ENCODE measurements at regions not wholly inside any gene's neighbourhood (a gene's known extent, or its start where the extent isn't known, plus 50 kb on each side); places are given as distances from the start of the nearest gene placed in this dataset.

GRCh38 chr15:45762726-45763125 lies 127.9 kb downstream of the SQOR start:
- Histone ChIP-seq H3K27me3 (no peaks in the 10 kb centered on the region), H3K9me3 (no peaks in the 10 kb centered on the region), H3K4me1 (no peaks in the 10 kb centered on the region), H3K4me3 (replicated peaks in 1 of 3) (no peak overlapping the region), H3K27ac (no peak overlapping the region), H3K36me3 (no peaks in the 10 kb centered on the region)
- TF ChIP-seq, protein P1, sequence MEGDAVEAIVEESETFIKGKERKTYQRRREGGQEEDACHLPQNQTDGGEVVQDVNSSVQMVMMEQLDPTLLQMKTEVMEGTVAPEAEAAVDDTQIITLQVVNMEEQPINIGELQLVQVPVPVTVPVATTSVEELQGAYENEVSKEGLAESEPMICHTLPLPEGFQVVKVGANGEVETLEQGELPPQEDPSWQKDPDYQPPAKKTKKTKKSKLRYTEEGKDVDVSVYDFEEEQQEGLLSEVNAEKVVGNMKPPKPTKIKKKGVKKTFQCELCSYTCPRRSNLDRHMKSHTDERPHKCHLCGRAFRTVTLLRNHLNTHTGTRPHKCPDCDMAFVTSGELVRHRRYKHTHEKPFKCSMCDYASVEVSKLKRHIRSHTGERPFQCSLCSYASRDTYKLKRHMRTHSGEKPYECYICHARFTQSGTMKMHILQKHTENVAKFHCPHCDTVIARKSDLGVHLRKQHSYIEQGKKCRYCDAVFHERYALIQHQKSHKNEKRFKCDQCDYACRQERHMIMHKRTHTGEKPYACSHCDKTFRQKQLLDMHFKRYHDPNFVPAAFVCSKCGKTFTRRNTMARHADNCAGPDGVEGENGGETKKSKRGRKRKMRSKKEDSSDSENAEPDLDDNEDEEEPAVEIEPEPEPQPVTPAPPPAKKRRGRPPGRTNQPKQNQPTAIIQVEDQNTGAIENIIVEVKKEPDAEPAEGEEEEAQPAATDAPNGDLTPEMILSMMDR (IDR thresholded peaks at IDR 0.05) = no peak
- no peak for TF ChIP-seq POLR2A (IDR thresholded peaks at IDR 0.05)
- DNase-seq = no peak
- 78 to 80% methylated on average over 1 of the region's 1 CpG for WGBS, 2 donors
- intact Hi-C loops (cut with DNase I) = no loop called here

DNA sequence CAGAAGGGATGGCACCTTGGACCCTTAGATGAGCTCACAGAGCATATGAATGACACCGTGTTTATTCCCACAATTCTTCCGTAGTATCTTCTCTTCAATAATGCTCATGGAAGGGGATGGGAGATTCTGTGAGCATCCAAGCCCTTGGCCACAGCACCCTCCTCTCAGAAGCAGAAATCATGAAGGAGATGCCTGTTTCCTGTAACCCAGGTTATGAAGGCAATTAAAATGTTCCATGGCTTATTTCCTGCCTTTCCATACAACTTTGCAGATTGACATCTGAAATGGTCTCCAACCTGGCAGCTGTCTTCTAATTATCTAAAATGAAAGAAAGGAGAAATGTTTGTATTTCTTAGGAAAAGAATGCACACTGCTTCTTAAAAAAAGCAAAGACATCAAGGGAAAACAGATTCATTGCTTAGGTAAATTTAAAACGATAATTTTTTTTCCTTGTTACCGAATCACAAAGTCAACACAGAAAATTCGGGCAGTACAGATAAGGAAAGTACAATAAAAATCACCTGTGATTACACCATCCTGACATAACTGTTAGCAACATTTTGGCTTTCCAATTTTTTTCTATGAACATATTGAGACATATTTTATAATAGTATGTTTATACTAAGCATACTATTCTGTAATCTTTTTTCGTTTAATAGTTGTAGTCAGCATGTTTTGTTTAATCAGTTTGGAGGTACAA lies 128.5 kb downstream of the SQOR start:
- intact Hi-C loops (cut with DNase I) = no loop called here
- Histone ChIP-seq H3K4me1 (no peaks in the 10 kb centered on the region), H3K9me3 (no peaks in the 10 kb centered on the region), H3K4me3 (replicated peaks in 1 of 3) (no peak overlapping the region), H3K36me3 (no peaks in the 10 kb centered on the region), H3K27me3 (no peaks in the 10 kb centered on the region), H3K27ac (no peak overlapping the region)
- WGBS, 2 donors = 84 to 88% methylated on average over 6 of the region's 6 CpGs
- TF ChIP-seq, protein P1 (IDR thresholded peaks at IDR 0.05) = no peak
- DNase-seq = no peak

DNA sequence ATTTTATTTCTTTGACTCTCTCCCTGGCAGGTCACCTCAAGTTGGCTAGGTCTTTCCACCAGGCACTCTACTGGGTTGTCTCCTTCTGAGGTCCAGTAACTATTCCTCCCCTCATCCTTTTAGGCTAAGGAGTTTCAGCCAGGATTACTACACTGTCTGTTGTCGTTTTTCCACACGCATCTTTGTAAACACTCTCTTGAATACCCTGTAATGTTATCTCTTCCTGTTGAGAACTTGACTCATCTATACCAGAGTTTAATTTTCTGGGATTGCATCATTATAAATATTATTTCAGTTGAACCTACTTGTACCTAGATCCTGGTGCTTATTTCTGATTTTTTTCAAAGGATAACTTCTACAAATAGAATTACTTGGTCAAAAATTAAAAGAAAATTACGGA lies 138.3 kb downstream of the SQOR start:
- intact Hi-C loops (cut with DNase I) = no loop called here
- Histone ChIP-seq H3K36me3 (no peaks in the 10 kb centered on the region), H3K27me3 (no peaks in the 10 kb centered on the region), H3K4me3 (replicated peaks in 1 of 3) (no peak overlapping the region), H3K27ac (no peak overlapping the region), H3K4me1 (no peaks in the 10 kb centered on the region), H3K9me3 (no peaks in the 10 kb centered on the region)
- 60 to 87% methylated on average over 3 of the region's 3 CpGs for WGBS, 2 donors
- DNase-seq = no peak
- TF ChIP-seq POLR2A (IDR thresholded peaks at IDR 0.05) = no peak
- TF ChIP-seq, protein P1 (IDR thresholded peaks at IDR 0.05) = no peak

DNA sequence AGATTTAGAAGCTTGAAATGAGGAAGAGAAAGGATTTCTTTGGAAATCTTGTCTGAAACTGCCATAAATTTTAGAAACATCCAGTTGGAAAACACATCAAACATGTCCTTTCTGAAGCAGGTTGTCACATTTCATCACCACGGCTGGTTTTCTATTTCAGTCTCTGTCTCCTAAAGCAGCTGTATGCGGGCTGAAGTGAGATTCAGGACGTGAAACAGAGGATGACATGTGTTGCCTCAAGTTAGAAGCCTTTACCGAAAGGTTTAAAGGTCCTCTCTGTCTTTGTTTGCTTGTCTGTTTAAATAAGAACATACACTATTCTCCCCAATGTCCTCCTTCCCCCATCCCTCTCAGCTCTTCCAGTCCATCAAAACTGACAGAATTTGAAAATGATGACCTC lies 141.9 kb downstream of the SQOR start:
- 65 to 80% methylated on average over 4 of the region's 4 CpGs for WGBS, 2 donors
- Histone ChIP-seq H3K27me3 (no peaks in the 10 kb centered on the region), H3K9me3 (no peaks in the 10 kb centered on the region), H3K27ac (no peak overlapping the region), H3K4me1 (no peaks in the 10 kb centered on the region), H3K4me3 (replicated peaks in 1 of 3) (no peak overlapping the region), H3K36me3 (no peaks in the 10 kb centered on the region)
- no peak for DNase-seq
- intact Hi-C loops (cut with DNase I) = no loop called here
- TF ChIP-seq POLR2A (IDR thresholded peaks at IDR 0.05) = no peak
- TF ChIP-seq, protein P1 (IDR thresholded peaks at IDR 0.05) = no peak

GRCh38 chr15:45777781-45778180 lies 143.0 kb downstream of the SQOR start:
- H3K4me1 ChIP-seq = no peaks in the 10 kb centered on the region
- no peak overlapping the region for H3K4me3 ChIP-seq (replicated peaks in 1 of 3)
- no peaks in the 10 kb centered on the region for H3K9me3 ChIP-seq
- H3K27me3 ChIP-seq = no peaks in the 10 kb centered on the region
- WGBS, 2 donors = 77 to 79% methylated on average over 4 of the region's 4 CpGs
- H3K27ac ChIP-seq = no peak overlapping the region
- no peak for DNase-seq
- no peaks in the 10 kb centered on the region for H3K36me3 ChIP-seq
- intact Hi-C loops (cut with DNase I) = no loop called here
- no peak for TF ChIP-seq POLR2A (IDR thresholded peaks at IDR 0.05)
- TF ChIP-seq, protein P1 (IDR thresholded peaks at IDR 0.05) = no peak

Data from thyroid gland (tissue), 4 donors.